ENCODE measurements at regions not wholly inside any gene's neighbourhood (a gene's known extent, or its start where the extent isn't known, plus 50 kb on each side); places are given as distances from the start of the nearest gene placed in this dataset.

DNA sequence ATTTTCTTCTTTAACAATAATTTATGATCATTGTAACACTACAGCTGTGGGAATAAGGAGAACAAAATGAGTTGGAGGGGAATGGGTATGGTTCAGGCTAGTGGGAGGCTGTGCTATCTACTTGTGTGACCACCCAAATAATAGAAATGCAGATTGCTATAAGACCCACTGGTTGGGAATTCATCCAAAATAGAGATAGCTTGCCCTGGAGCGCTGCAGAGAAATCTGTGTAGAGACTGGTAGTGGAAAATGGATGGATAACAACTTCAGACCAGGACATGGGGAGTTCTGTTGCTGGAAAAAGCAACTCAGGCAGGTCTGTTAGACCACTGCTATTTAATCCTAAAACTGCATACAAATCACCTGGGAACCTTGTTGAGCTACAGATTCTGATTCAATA is 137.1 kb upstream of the MKLN1 start:
- no peak for DNase-seq (ENCODE audit: low spot score in 2 of 2)
- H3K27me3 ChIP-seq: no peaks in the 10 kb centered on the region
- no peak for TF ChIP-seq POLR2AphosphoS5 (IDR thresholded peaks at IDR 0.05)
- TF ChIP-seq, protein P1, sequence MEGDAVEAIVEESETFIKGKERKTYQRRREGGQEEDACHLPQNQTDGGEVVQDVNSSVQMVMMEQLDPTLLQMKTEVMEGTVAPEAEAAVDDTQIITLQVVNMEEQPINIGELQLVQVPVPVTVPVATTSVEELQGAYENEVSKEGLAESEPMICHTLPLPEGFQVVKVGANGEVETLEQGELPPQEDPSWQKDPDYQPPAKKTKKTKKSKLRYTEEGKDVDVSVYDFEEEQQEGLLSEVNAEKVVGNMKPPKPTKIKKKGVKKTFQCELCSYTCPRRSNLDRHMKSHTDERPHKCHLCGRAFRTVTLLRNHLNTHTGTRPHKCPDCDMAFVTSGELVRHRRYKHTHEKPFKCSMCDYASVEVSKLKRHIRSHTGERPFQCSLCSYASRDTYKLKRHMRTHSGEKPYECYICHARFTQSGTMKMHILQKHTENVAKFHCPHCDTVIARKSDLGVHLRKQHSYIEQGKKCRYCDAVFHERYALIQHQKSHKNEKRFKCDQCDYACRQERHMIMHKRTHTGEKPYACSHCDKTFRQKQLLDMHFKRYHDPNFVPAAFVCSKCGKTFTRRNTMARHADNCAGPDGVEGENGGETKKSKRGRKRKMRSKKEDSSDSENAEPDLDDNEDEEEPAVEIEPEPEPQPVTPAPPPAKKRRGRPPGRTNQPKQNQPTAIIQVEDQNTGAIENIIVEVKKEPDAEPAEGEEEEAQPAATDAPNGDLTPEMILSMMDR (IDR thresholded peaks at IDR 0.05): no peak
- no peak for TF ChIP-seq POLR2A (IDR thresholded peaks at IDR 0.05)
- no peaks in the 10 kb centered on the region for H3K9me3 ChIP-seq
- no peak overlapping the region for H3K27ac ChIP-seq
- intact Hi-C loops (cut with DNase I; ENCODE audit: low total_unique reads): no loop called here
- H3K4me3 ChIP-seq: no peak overlapping the region
- H3K4me1 ChIP-seq: no peaks in the 10 kb centered on the region
- H3K36me3 ChIP-seq: no peaks in the 10 kb centered on the region

DNA sequence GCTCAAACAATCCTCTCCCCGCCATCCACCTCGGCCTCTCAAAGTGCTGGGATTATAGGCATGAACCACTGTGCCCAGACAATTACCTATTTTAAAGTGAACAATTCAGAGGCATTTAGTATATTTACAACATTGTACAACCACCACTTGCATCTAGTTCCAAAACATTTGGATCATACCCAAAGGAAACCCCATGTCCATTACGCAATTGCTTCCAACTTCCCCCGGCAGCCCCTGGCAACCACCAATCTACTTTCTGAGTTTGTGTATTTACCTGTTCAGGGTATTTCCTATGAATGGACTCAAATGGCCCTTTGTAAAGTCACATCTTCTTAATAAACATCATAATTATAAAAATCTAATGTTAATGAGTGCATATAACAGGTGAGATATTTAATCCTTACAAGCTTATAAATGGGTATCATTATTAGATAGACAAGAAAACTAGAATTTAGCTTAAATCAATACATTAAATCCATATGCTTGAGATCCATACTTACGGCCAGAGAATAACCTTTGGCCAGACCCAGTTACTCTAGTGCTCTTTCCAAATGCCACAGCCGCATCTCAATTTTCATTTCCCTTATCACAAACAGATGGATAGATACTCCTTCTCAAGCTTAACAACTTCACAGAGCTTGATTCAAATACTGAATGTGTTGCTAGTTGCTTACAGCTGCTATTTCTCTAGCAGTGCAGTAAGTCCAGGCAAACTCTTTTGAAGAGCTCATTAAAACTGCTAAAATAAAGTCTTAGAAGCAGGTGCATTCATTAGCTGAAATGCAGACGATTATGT is 133.4 kb upstream of the MKLN1 start:
- TF ChIP-seq POLR2A (IDR thresholded peaks at IDR 0.05) (no peak), POLR2AphosphoS5 (IDR thresholded peaks at IDR 0.05) (no peak)
- TF ChIP-seq, protein P1 (IDR thresholded peaks at IDR 0.05): no peak
- Histone ChIP-seq H3K27me3 (no peaks in the 10 kb centered on the region), H3K27ac (no peak overlapping the region), H3K9me3 (no peaks in the 10 kb centered on the region), H3K4me3 (no peak overlapping the region), H3K36me3 (no peaks in the 10 kb centered on the region), H3K4me1 (no peaks in the 10 kb centered on the region)
- no peak for DNase-seq (ENCODE audit: low spot score in 2 of 2)
- intact Hi-C loops (cut with DNase I; ENCODE audit: low total_unique reads): no loop called here

DNA sequence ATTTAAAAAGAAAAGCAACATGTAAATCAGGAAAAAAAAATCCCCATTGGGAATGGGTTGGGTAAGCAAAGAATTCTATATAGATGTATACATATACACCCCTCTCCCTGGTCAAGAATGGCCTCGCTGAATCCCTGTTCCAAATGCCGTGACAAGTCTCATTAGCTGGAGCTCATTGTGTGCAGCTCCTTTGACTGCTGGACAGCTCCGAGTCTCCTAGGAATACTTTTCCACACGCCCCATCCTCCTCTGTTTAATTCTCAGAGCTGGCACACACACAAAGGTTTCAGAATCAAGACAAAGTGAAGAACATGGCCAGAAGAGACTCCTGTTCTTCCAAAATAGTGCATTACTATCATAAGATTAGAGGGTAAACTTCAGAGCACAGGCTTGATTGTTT is 130.9 kb upstream of the MKLN1 start:
- H3K4me1 ChIP-seq: no peaks in the 10 kb centered on the region
- TF ChIP-seq, protein P1 (IDR thresholded peaks at IDR 0.05): no peak
- no peak for TF ChIP-seq POLR2A (IDR thresholded peaks at IDR 0.05)
- TF ChIP-seq POLR2AphosphoS5 (IDR thresholded peaks at IDR 0.05): no peak
- intact Hi-C loops (cut with DNase I; ENCODE audit: low total_unique reads): no loop called here

DNA sequence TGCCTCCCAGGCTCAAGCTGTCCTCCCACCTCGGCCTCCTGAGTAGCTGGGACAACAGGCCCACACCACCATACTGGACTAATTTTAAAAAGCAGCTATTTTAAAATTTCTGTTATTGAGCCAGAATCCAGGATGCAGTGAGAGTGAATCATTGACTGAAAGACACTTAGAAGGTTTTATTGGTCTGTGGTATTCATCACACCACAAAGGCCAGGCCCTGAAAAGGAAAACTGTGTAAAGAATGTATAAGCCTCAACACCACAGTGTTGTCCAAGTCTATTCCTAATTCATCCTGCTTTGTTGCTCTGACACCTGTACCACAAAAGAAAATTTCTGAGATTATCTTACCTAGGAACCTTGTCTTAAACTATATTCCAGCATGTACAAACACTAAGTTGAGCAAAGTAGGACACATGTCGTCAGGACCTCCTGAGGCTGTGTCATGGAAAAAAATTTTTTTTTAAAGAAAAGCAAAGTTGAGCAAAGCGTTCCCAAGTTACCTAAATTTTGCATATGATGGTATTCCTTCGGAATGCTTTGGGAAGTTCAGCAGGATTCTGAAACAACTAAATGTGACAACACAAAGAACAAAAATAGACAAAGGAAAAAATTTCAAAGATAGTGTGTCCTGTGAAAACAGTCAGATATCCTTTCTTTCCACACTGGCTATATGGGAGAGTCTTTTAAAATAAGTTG is 129.6 kb upstream of the MKLN1 start:
- H3K4me1 ChIP-seq: no peaks in the 10 kb centered on the region
- no peak overlapping the region for H3K4me3 ChIP-seq
- no peak overlapping the region for H3K27ac ChIP-seq
- no peak for TF ChIP-seq POLR2AphosphoS5 (IDR thresholded peaks at IDR 0.05)
- TF ChIP-seq, protein P1 (IDR thresholded peaks at IDR 0.05): no peak
- no peak for TF ChIP-seq POLR2A (IDR thresholded peaks at IDR 0.05)
- no peaks in the 10 kb centered on the region for H3K27me3 ChIP-seq
- DNase-seq (ENCODE audit: low spot score in 2 of 2): no peak
- no peaks in the 10 kb centered on the region for H3K9me3 ChIP-seq
- intact Hi-C loops (cut with DNase I; ENCODE audit: low total_unique reads): no loop called here
- H3K36me3 ChIP-seq: no peaks in the 10 kb centered on the region

More for the DNA sequence above, 130.9 kb upstream of the MKLN1 start:
- no peak overlapping the region for H3K4me3 ChIP-seq
- H3K27me3 ChIP-seq: no peaks in the 10 kb centered on the region
- no peaks in the 10 kb centered on the region for H3K9me3 ChIP-seq
- no peak for DNase-seq (ENCODE audit: low spot score in 2 of 2)
- no peaks in the 10 kb centered on the region for H3K36me3 ChIP-seq
- no peak overlapping the region for H3K27ac ChIP-seq

DNA sequence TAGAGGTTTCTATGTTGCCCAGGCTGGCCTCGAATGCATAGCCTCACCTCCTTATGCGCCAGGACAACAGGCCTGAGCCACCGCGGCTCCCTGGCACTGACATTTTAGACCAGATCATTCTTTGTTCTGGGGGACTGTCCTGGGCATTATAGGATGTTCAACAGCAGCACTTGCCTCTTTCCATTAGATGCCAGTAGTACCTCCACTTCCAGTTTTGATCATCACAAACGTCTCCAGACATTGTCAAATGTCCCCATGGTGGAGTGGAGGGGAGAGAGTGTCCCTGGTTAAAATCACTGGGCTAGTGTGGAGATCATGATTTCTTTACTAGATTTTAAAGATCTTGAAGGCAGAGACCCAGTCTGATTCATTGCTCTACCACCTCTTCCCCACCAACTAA is 125.2 kb upstream of the MKLN1 start:
- no peaks in the 10 kb centered on the region for H3K4me1 ChIP-seq
- no peaks in the 10 kb centered on the region for H3K36me3 ChIP-seq
- H3K9me3 ChIP-seq: no peaks in the 10 kb centered on the region
- H3K4me3 ChIP-seq: no peak overlapping the region
- H3K27ac ChIP-seq: peak overlapping the region; percentile 54 to 79
- intact Hi-C loops (cut with DNase I; ENCODE audit: low total_unique reads): no loop called here
- TF ChIP-seq POLR2AphosphoS5 (IDR thresholded peaks at IDR 0.05): no peak
- no peak for TF ChIP-seq POLR2A (IDR thresholded peaks at IDR 0.05)
- TF ChIP-seq, protein P1 (IDR thresholded peaks at IDR 0.05): no peak
- H3K27me3 ChIP-seq: no peaks in the 10 kb centered on the region
- no peak for DNase-seq (ENCODE audit: low spot score in 2 of 2)
